ENCODE measurements at regions not wholly inside any gene's neighbourhood (a gene's known extent, or its start where the extent isn't known, plus 50 kb on each side); places are given as distances from the start of the nearest gene placed in this dataset.

DNA sequence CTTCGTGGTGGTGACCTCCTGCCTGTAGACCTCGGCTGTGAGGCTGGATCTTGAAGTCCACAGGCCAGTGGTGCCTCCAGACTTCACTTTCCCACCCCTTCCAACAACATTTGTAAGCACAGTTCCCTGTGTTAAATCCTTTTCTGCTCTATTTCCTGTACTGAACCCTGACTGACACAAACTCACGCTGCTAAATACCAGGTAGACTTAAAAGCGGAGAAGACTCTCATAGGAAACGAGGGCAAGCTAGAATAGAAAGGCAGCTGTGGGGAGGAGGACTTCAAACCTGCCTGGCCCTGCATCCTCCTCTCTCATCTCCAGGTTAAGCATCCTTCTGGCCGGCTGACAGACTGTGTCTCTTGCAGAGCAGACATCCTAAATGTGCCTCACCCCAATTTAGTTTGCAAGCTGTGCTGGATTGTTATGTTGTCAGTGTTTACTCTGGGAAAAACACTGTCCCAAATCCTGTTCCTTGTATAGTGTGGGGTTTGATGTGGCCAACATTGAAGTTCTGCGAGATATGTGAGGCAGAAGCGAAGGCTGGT lies 58.5 kb upstream of the LARS2 start:
- TF ChIP-seq CTCF (IDR thresholded peaks at IDR 0.05) (no peak), EZH2 (IDR thresholded peaks at IDR 0.05; ENCODE audit: borderline replicate concordance, insufficient read depth, low read depth, low read length, poor library complexity, severe bottlenecking) (no peak)

All from B cell (primary cell).